SK-N-SH (cell line): ENCODE measurements at regions not wholly inside any gene's neighbourhood (a gene's known extent, or its start where the extent isn't known, plus 50 kb on each side); places are given as distances from the start of the nearest gene placed in this dataset.

Source experiments
- CTCF ChIA-PET: fragments of 300-600, 350-600 bp; formaldehyde crosslinking; extraction: SDS; loops from one replicate; lab custom pipeline; 2021; lab: Yijun Ruan, JAX
- POLR2A ChIA-PET: fragments of 350-600 bp; sonication (Branson Sonifier 250); formaldehyde crosslinking; extraction: SDS; loops from one replicate; lab custom pipeline; 2020; ENCODE audit warnings: antibody characterized with exemption, inconsistent platforms; lab: Yijun Ruan, JAX
- DNase-seq: peaks from one replicate; pipeline ENCODE4 v3.0.0; 2012
- H2AFZ ChIP-seq: fragments of 200-600 bp; sonication (generic); 2 replicates; pipeline ENCODE4 v1.8.1; 2016; ENCODE audit warnings: antibody characterized with exemption, mild to moderate bottlenecking, low read depth
- H3F3A ChIP-seq: fragments of 200-600 bp; sonication (generic); replicated peaks from 2 replicates; pipeline ENCODE3; 2016; ENCODE audit warnings: antibody characterized with exemption, mild to moderate bottlenecking; ENCODE audit not compliant: insufficient read depth
- H3K27ac ChIP-seq, 2 experiments: fragments of 200-500 bp in 1 of 2; fragments of 200-600 bp in 1 of 2; sonication (Bioruptor generic) in 1 of 2; sonication (generic), shearing (Covaris generic) in 1 of 2; 2 replicates each; pipeline versions ENCODE4 v1.5.1 to v1.6.1; 2014 to 2016; ENCODE audit warnings: low read depth in 2 of 2, inconsistent platforms in 1 of 2, low read length in 1 of 2, mild to moderate bottlenecking in 1 of 2, mixed read lengths in 1 of 2
- H3K27me3 ChIP-seq: fragments of 200-600 bp; sonication (generic), shearing (Covaris generic); 2 replicates; pipeline ENCODE4 v1.6.1; 2016; ENCODE audit warnings: mixed run types; ENCODE audit not compliant: insufficient read depth
- H3K36me3 ChIP-seq, 2 experiments: fragments of 200-500 bp in 1 of 2; fragments of 200-600 bp in 1 of 2; sonication (Bioruptor generic) in 1 of 2; sonication (generic) in 1 of 2; replicated peaks in 1 of 2; 2 replicates each; pipeline versions ENCODE3 to v1.5.1; 2014 to 2016; ENCODE audit warnings: low read length in 1 of 2, mild to moderate bottlenecking in 1 of 2; ENCODE audit not compliant: insufficient read depth in 2 of 2, control insufficient read depth in 1 of 2
- H3K4me1 ChIP-seq, 2 experiments: fragments of 200-500 bp in 1 of 2; fragments of 200-600 bp in 1 of 2; sonication (Bioruptor generic) in 1 of 2; sonication (generic), shearing (Covaris generic) in 1 of 2; 2 replicates each; pipeline versions ENCODE4 v1.5.1 to v1.6.1; 2014 to 2016; ENCODE audit warnings: low read depth in 1 of 2, low read length in 1 of 2, mixed run types in 1 of 2; ENCODE audit not compliant: insufficient read depth in 2 of 2, control insufficient read depth in 1 of 2
- H3K4me2 ChIP-seq: fragments of 200-600 bp; sonication (generic), shearing (Covaris generic); 2 replicates; pipeline ENCODE4 v1.6.1; 2017; ENCODE audit warnings: mixed run types
- H3K4me3 ChIP-seq, 2 experiments: fragments of 200-500 bp in 1 of 2; fragments of 200-600 bp in 1 of 2; sonication (Bioruptor generic) in 1 of 2; sonication (generic), shearing (Covaris generic) in 1 of 2; 2 replicates each; pipeline versions ENCODE4 v1.5.1 to v1.8.1; 2014 to 2016; ENCODE audit warnings: low read depth in 2 of 2, inconsistent platforms in 1 of 2, low read length in 1 of 2, mild to moderate bottlenecking in 1 of 2, mixed read lengths in 1 of 2, moderate library complexity in 1 of 2
- H3K79me2 ChIP-seq: fragments of 200-600 bp; sonication (generic); 2 replicates; pipeline ENCODE4 v1.8.1; 2017; ENCODE audit warnings: mild to moderate bottlenecking; ENCODE audit not compliant: insufficient read depth
- H3K9ac ChIP-seq: fragments of 200-600 bp; sonication (generic); 2 replicates; pipeline ENCODE4 v1.6.1; 2017; ENCODE audit warnings: mixed run types
- H3K9me2 ChIP-seq: fragments of 200-600 bp; sonication (generic); 2 replicates; pipeline ENCODE4 v1.6.1; 2017; ENCODE audit warnings: mixed run types
- H3K9me3 ChIP-seq: fragments of 200-600 bp; sonication (generic); 2 replicates; pipeline ENCODE4 v1.6.1; 2017; ENCODE audit warnings: mixed run types, mild to moderate bottlenecking, moderate library complexity
- H4K20me1 ChIP-seq: fragments of 200-600 bp; sonication (generic); 2 replicates; pipeline ENCODE4 v1.6.1; 2017; ENCODE audit warnings: mild to moderate bottlenecking, mixed run types; ENCODE audit not compliant: insufficient read depth
- FOSL2 ChIP-seq: IDR thresholded peaks from 2 replicates; pipeline ENCODE4 v1.4.0; 2012; ENCODE audit warnings: low read depth, mild to moderate bottlenecking, moderate library complexity, borderline replicate concordance
- FOXJ3 ChIP-seq: sonication (generic); formaldehyde crosslinking; IDR thresholded peaks from 2 replicates; pipeline ENCODE4 v1.5.1; 2020; ENCODE audit warnings: mild to moderate bottlenecking, missing genetic modification reagents
- FOXM1 ChIP-seq: IDR thresholded peaks from 2 replicates; pipeline ENCODE4 v1.4.0; 2012; ENCODE audit warnings: low read depth, mild to moderate bottlenecking
- GABPA ChIP-seq: IDR thresholded peaks from 2 replicates; pipeline ENCODE4 v1.4.0; 2012; ENCODE audit warnings: low read depth, mild to moderate bottlenecking
- GATA2 ChIP-seq: sonication (generic); formaldehyde crosslinking; IDR thresholded peaks from 2 replicates; pipeline ENCODE4 v1.5.0; 2020; ENCODE audit warnings: mild to moderate bottlenecking, missing genetic modification reagents
- JUND ChIP-seq: IDR thresholded peaks from 2 replicates; pipeline ENCODE4 v1.4.0; 2012
- MEF2A ChIP-seq: IDR thresholded peaks from 2 replicates; pipeline ENCODE4 v1.4.0; 2012; ENCODE audit warnings: low read depth, borderline replicate concordance
- MXI1 ChIP-seq: IDR thresholded peaks from 2 replicates; pipeline ENCODE4 v1.6.1; 2012; ENCODE audit warnings: mild to moderate bottlenecking, low read depth, low read length, improper control_type of control experiment
- NFIC ChIP-seq: IDR thresholded peaks from 2 replicates; pipeline ENCODE4 v1.4.0; 2012; ENCODE audit warnings: borderline replicate concordance
- NRF1 ChIP-seq: IDR thresholded peaks from 2 replicates; pipeline ENCODE4 v1.6.1; 2012; ENCODE audit warnings: low read depth, mild to moderate bottlenecking, low read length
- POLR2AphosphoS5 ChIP-seq: IDR thresholded peaks from 2 replicates; pipeline ENCODE4 v1.6.1; 2012; ENCODE audit warnings: low read depth, low read length
- SIN3A ChIP-seq: IDR thresholded peaks from 2 replicates; pipeline ENCODE4 v1.6.1; 2012; ENCODE audit warnings: low read depth, mild to moderate bottlenecking, low read length, moderate library complexity, borderline replicate concordance
- SMC3 ChIP-seq: IDR thresholded peaks from 2 replicates; pipeline ENCODE4 v1.6.1; 2012; ENCODE audit warnings: low read depth, low read length, improper control_type of control experiment
- USF2 ChIP-seq: fragments of 150-350 bp; IDR thresholded peaks from 2 replicates; pipeline ENCODE4 v1.6.1; 2017; ENCODE audit warnings: antibody characterized with exemption, low read length, low read depth, borderline replicate concordance
- ZBTB33 ChIP-seq: IDR thresholded peaks from 2 replicates; pipeline ENCODE4 v1.4.0; 2012; ENCODE audit warnings: low read depth, borderline replicate concordance
- WGBS: methylation state at CpG from one replicate; pipeline ENCODE4 v1.1.6; 2017; ENCODE audit warnings: low lambda C conversion rate; 5-methylcytosine and 5-hydroxymethylcytosine counted together
- TF ChIP-seq, protein P1 (sequence below): IDR thresholded peaks from 2 replicates; pipeline ENCODE4 v1.4.0; 2012; ENCODE audit warnings: low read depth, borderline replicate concordance

DNA sequence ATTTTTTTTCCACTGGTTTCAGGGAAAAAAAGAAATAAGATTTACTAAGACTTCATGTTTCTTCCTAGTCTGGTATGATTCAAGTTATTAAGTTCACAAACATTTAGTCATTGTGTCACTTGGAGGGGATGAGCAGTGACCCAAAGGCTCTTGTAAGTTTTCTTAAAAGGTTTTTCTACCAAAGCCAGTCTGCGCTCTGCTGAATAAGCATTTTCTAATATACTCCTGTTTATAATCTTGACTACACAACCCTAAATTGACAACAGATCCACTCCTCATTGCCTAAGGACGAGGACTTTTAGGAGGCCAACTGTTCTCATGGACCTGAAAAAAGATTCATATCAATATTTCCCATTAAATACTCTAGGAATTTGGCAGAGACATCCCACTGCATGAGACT, 161.1 kb upstream of the TLL1 start (continued):
- TF ChIP-seq SMC3 (no peak), FOSL2 (no peak), SIN3A (no peak)

DNA sequence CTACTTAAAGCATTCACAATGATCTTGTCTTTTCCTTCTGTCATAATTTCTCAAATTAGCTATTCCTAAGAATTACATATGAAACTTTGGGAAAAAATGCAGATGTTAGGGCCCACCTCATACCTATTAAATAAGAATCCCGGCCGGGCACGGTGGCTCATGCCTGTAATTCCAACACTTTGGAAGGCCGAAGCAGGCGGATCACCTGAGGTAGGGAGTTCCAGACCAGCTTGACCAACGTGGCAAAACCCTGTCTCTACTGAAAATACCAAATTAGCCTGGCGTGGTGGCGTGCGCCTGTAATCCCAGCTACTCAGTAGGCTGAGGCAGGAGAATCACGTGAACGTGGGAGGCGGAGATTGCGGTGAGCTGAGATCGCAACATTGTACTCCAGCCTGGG, 158.4 kb upstream of the TLL1 start:
- ChIA-PET POLR2A (no interaction called here), CTCF (interaction anchor here (0.6 kb wide), 1 partner anchor 833 kb away, joined by 3 read pairs; no protein-coding TSS in a partner anchor)
- no peak overlapping the region for H2AFZ ChIP-seq
- TF ChIP-seq ZBTB33: no peak
- no peak for TF ChIP-seq FOXJ3
- TF ChIP-seq, protein P1, sequence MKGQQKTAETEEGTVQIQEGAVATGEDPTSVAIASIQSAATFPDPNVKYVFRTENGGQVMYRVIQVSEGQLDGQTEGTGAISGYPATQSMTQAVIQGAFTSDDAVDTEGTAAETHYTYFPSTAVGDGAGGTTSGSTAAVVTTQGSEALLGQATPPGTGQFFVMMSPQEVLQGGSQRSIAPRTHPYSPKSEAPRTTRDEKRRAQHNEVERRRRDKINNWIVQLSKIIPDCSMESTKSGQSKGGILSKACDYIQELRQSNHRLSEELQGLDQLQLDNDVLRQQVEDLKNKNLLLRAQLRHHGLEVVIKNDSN: no peak
- no peak for TF ChIP-seq SMC3
- TF ChIP-seq POLR2AphosphoS5: no peak
- TF ChIP-seq GATA2: no peak
- TF ChIP-seq FOSL2: no peak
- TF ChIP-seq MXI1: no peak
- TF ChIP-seq MEF2A: no peak
- no peak for TF ChIP-seq FOXM1
- no peak for TF ChIP-seq JUND
- TF ChIP-seq USF2: no peak
- no peak for TF ChIP-seq NRF1
- no peak for TF ChIP-seq NFIC
- no peak for TF ChIP-seq GABPA
- H3K9ac ChIP-seq: no peak overlapping the region
- no peaks in the 10 kb centered on the region for H3K79me2 ChIP-seq
- 62% methylated on average over 14 of the region's 14 CpGs for WGBS
- H3K9me3 ChIP-seq: no peaks in the 10 kb centered on the region
- DNase-seq: no peak
- no peaks in the 10 kb centered on the region for H3F3A ChIP-seq
- H3K4me3 ChIP-seq: no peak overlapping the region
- no peak overlapping the region for H3K27ac ChIP-seq
- no peaks in the 10 kb centered on the region for H4K20me1 ChIP-seq
- H3K4me2 ChIP-seq: no peak overlapping the region
- H3K4me1 ChIP-seq: no peaks in the 10 kb centered on the region
- no peaks in the 10 kb centered on the region for H3K27me3 ChIP-seq
- no peaks in the 10 kb centered on the region for H3K9me2 ChIP-seq
- no peaks in the 10 kb centered on the region for H3K36me3 ChIP-seq
